ENCODE measurements at regions not wholly inside any gene's neighbourhood (a gene's known extent, or its start where the extent isn't known, plus 50 kb on each side); places are given as distances from the start of the nearest gene placed in this dataset.

- TF ChIP-seq ARHGAP35 (CRISPR knock-in tag; IDR thresholded peaks at IDR 0.05; ENCODE audit: borderline replicate concordance), result no peak
- TF ChIP-seq FIP1L1 (IDR thresholded peaks at IDR 0.05; ENCODE audit: borderline replicate concordance, insufficient read depth, low read depth, low read length), result no peak
- TF ChIP-seq POLR2AphosphoS5 (IDR thresholded peaks at IDR 0.05; ENCODE audit: low read depth, low read length), result no peak
- TF ChIP-seq JUND (CRISPR knock-in tag; IDR thresholded peaks at IDR 0.05), result no peak
- no peak for TF ChIP-seq AFF4 (CRISPR knock-in tag; IDR thresholded peaks at IDR 0.05)
- no peak for TF ChIP-seq MAFK (conservative IDR thresholded peaks at IDR 0.05 in 1 of 2, IDR thresholded peaks at IDR 0.05 in 1 of 2; ENCODE audit: low read length in 2 of 2)
Observed at GRCh38 chr9:115462623-115463022, 344.7 kb upstream of the TNC start.
